T-helper 17 cell (primary cell): ENCODE measurements at regions not wholly inside any gene's neighbourhood (a gene's known extent, or its start where the extent isn't known, plus 50 kb on each side); places are given as distances from the start of the nearest gene placed in this dataset.
"Not testable (repeated sequence)": the region's sequence is repeated elsewhere in the genome, so short reads cannot be mapped to it uniquely, and the experiment has no call there.

Experiments used
- ATAC-seq: fragments of 150-1000 bp; cut with Tn5 transposase; 2 replicates; pipeline ENCODE4 v1.10.0; 2021; ENCODE audit warnings: mild to moderate bottlenecking, moderate library complexity
- DNase-seq, 3 donors: peaks; one replicate each; pipeline versions ENCODE4 v3.0.0 to v3.0.0-alpha.2; 2020 to 2021
- H3K9me3 ChIP-seq: one replicate; pipeline ENCODE4 v1.7.0; 2013; ENCODE audit warnings: low read length, mild to moderate bottlenecking; ENCODE audit not compliant: control insufficient read depth, poor library complexity, severe bottlenecking
- H3K27ac Mint-ChIP-seq: one replicate; pipeline ENCODE4 v1.8.0; 2022; ENCODE audit warnings: mild to moderate bottlenecking, moderate library complexity, mixed read lengths
- H3K27me3 Mint-ChIP-seq: one replicate; pipeline ENCODE4 v1.8.0; 2022; ENCODE audit warnings: mixed read lengths
- H3K36me3 Mint-ChIP-seq: one replicate; pipeline ENCODE4 v1.8.0; 2022; ENCODE audit warnings: low read depth, mixed read lengths
- H3K4me1 Mint-ChIP-seq: one replicate; pipeline ENCODE4 v1.8.0; 2022; ENCODE audit warnings: mild to moderate bottlenecking, mixed read lengths
- H3K4me3 Mint-ChIP-seq: one replicate; pipeline ENCODE4 v1.8.0; 2022; ENCODE audit warnings: mild to moderate bottlenecking, moderate library complexity, mixed read lengths

- no peaks in the 10 kb centered on the region for H3K9me3 ChIP-seq
- peaks cover 19% of the 10 kb centered on the region for H3K27me3 Mint-ChIP-seq
- no peak overlapping the region for H3K4me3 Mint-ChIP-seq
- H3K27ac Mint-ChIP-seq: no peak overlapping the region
- H3K36me3 Mint-ChIP-seq: no peaks in the 10 kb centered on the region
- peaks cover 2% of the 10 kb centered on the region for H3K4me1 Mint-ChIP-seq
- ATAC-seq: no peak
- DNase-seq: no peak
Observed at GRCh38 chr12:66800046-66800445, 121.2 kb upstream of the GRIP1 start.

GRCh38 chr12:66803930-66804329, 125.1 kb upstream of the GRIP1 start:
- DNase-seq: no peak
- no peak overlapping the region for H3K27ac Mint-ChIP-seq
- peaks cover 2% of the 10 kb centered on the region for H3K4me1 Mint-ChIP-seq
- no peak overlapping the region for H3K4me3 Mint-ChIP-seq
- ATAC-seq: no peak
- no peaks in the 10 kb centered on the region for H3K9me3 ChIP-seq
- peaks cover 11% of the 10 kb centered on the region for H3K27me3 Mint-ChIP-seq
- no peaks in the 10 kb centered on the region for H3K36me3 Mint-ChIP-seq

- no peak for ATAC-seq
- no peaks in the 10 kb centered on the region for H3K36me3 Mint-ChIP-seq
- H3K27me3 Mint-ChIP-seq: peaks cover 8% of the 10 kb centered on the region
- H3K4me3 Mint-ChIP-seq: no peak overlapping the region
- DNase-seq: no peak
- no peaks in the 10 kb centered on the region for H3K9me3 ChIP-seq
- H3K4me1 Mint-ChIP-seq: peaks cover under 1% of the 10 kb centered on the region
- H3K27ac Mint-ChIP-seq: no peak overlapping the region
Observed at GRCh38 chr12:66804563-66804974, 125.7 kb upstream of the GRIP1 start.

- H3K9me3 ChIP-seq: no peaks in the 10 kb centered on the region
- Mint-ChIP-seq H3K27me3 (no peaks in the 10 kb centered on the region), H3K27ac (no peak overlapping the region), H3K4me1 (peaks cover 4% of the 10 kb centered on the region), H3K4me3 (no peak overlapping the region), H3K36me3 (no peaks in the 10 kb centered on the region)
- DNase-seq (no peak), ATAC-seq (no peak)
Observed at GRCh38 chr12:66808606-66809005, 129.7 kb upstream of the GRIP1 start.

- H3K9me3 ChIP-seq: no peaks in the 10 kb centered on the region
- Mint-ChIP-seq H3K27me3 (no peaks in the 10 kb centered on the region), H3K4me1 (peaks cover 8% of the 10 kb centered on the region), H3K27ac (no peak overlapping the region), H3K36me3 (no peaks in the 10 kb centered on the region), H3K4me3 (no peak overlapping the region)
- ATAC-seq (no peak), DNase-seq (no peak)
Observed at GRCh38 chr12:66813137-66813892, 134.4 kb upstream of the GRIP1 start.

GRCh38 chr12:66819587-66819986, 140.7 kb upstream of the GRIP1 start:
- H3K4me1 Mint-ChIP-seq: peaks cover 2% of the 10 kb centered on the region
- H3K27ac Mint-ChIP-seq: no peak overlapping the region
- ATAC-seq (no peak), DNase-seq (no peak)
- no peak overlapping the region for H3K4me3 Mint-ChIP-seq
- no peaks in the 10 kb centered on the region for H3K36me3 Mint-ChIP-seq
- H3K27me3 Mint-ChIP-seq: no peaks in the 10 kb centered on the region
- H3K9me3 ChIP-seq: no peaks in the 10 kb centered on the region

GRCh38 chr12:66822961-66823360, 144.1 kb upstream of the GRIP1 start:
- Mint-ChIP-seq H3K27ac (no peak overlapping the region), H3K27me3 (no peaks in the 10 kb centered on the region), H3K36me3 (no peaks in the 10 kb centered on the region), H3K4me3 (no peak overlapping the region), H3K4me1 (no peaks in the 10 kb centered on the region)
- H3K9me3 ChIP-seq: no peaks in the 10 kb centered on the region
- ATAC-seq (no peak), DNase-seq (no peak)

- DNase-seq (no peak), ATAC-seq (no peak)
- no peak overlapping the region for H3K27ac Mint-ChIP-seq
- H3K27me3 Mint-ChIP-seq: no peaks in the 10 kb centered on the region
- H3K4me3 Mint-ChIP-seq: no peak overlapping the region
- no peaks in the 10 kb centered on the region for H3K36me3 Mint-ChIP-seq
- H3K4me1 Mint-ChIP-seq: peaks cover 5% of the 10 kb centered on the region
- no peaks in the 10 kb centered on the region for H3K9me3 ChIP-seq
Observed at GRCh38 chr12:66823857-66824570, 145.1 kb upstream of the GRIP1 start.

GRCh38 chr12:66825921-66826320, 147.0 kb upstream of the GRIP1 start:
- H3K36me3 Mint-ChIP-seq, ATAC-seq, H3K4me3 Mint-ChIP-seq, H3K9me3 ChIP-seq, H3K27ac Mint-ChIP-seq, DNase-seq, H3K27me3 Mint-ChIP-seq: not testable (repeated sequence)
- peaks cover 11% of the 10 kb centered on the region for H3K4me1 Mint-ChIP-seq

GRCh38 chr12:66829660-66830325, 150.9 kb upstream of the GRIP1 start:
- H3K27ac Mint-ChIP-seq: peak overlapping the region; percentile 71
- peak overlapping the region; percentile 70 for H3K4me3 Mint-ChIP-seq
- DNase-seq: no peak
- H3K9me3 ChIP-seq: no peaks in the 10 kb centered on the region
- peak; percentile 68 for ATAC-seq
- H3K27me3 Mint-ChIP-seq: peaks cover 8% of the 10 kb centered on the region
- peaks cover 3% of the 10 kb centered on the region for H3K36me3 Mint-ChIP-seq
- peaks cover 11% of the 10 kb centered on the region for H3K4me1 Mint-ChIP-seq

GRCh38 chr12:66831495-66831894, 152.6 kb upstream of the GRIP1 start:
- no peak overlapping the region for H3K4me3 Mint-ChIP-seq
- H3K27ac Mint-ChIP-seq: no peak overlapping the region
- peaks cover 8% of the 10 kb centered on the region for H3K27me3 Mint-ChIP-seq
- DNase-seq (no peak), ATAC-seq (no peak)
- peaks cover 11% of the 10 kb centered on the region for H3K4me1 Mint-ChIP-seq
- no peaks in the 10 kb centered on the region for H3K9me3 ChIP-seq
- peaks cover 3% of the 10 kb centered on the region for H3K36me3 Mint-ChIP-seq

GRCh38 chr12:66832997-66833396, 154.1 kb upstream of the GRIP1 start:
- ATAC-seq (no peak), DNase-seq (no peak)
- Mint-ChIP-seq H3K4me3 (no peak overlapping the region), H3K27ac (no peak overlapping the region), H3K4me1 (peaks cover 11% of the 10 kb centered on the region), H3K27me3 (peaks cover 8% of the 10 kb centered on the region), H3K36me3 (peaks cover 5% of the 10 kb centered on the region)
- no peaks in the 10 kb centered on the region for H3K9me3 ChIP-seq

GRCh38 chr12:66836623-66837310, 157.9 kb upstream of the GRIP1 start:
- Mint-ChIP-seq H3K4me1 (no peaks in the 10 kb centered on the region), H3K27me3 (peaks cover 8% of the 10 kb centered on the region), H3K4me3 (no peak overlapping the region), H3K27ac (no peak overlapping the region), H3K36me3 (peaks cover 2% of the 10 kb centered on the region)
- H3K9me3 ChIP-seq: no peaks in the 10 kb centered on the region
- no peak for ATAC-seq
- no peak for DNase-seq
